Right ventricle myocardium inferior (tissue), 1 donor: ENCODE measurements at regions not wholly inside any gene's neighbourhood (a gene's known extent, or its start where the extent isn't known, plus 50 kb on each side); places are given as distances from the start of the nearest gene placed in this dataset.

ENCODE experiments used
- ATAC-seq: fragments of 200-7000 bp; cut with Tn5 transposase; one replicate; pipeline ENCODE4 v1.9.1; 2020; ENCODE audit warnings: mild to moderate bottlenecking, moderate library complexity
- DNase-seq: peaks from one replicate; pipeline ENCODE4 v3.0.0; 2021; ENCODE audit errors: missing footprints
- intact Hi-C: fragments of 100-400 bp; cut with DNase I; formaldehyde crosslinking; loops from one replicate; pipeline ENCODE4 v1.11.0; 2022
- donor health status: DM: no; HTN: yes; CAD: no; lungs with severe emphysema.

DNA sequence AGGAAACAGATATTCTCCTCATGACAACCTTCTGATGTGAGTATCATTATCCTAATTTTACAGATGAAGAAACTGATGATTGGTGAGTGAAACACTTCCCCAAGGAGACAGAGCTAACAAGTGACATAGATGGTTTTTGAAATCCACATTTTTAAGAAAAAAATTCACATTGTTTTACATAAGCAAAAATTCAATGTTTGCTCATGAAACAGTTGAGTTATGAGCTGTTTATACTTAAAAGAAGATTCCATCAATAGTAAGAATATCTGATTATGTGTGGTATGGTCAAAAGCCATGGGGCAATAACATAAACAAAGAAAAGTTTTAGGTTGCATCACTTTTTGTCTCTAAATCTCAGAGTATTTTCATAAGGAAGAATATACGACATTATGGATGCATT, 167.9 kb upstream of the PAPPA start:
- intact Hi-C loops = no loop called here
- ATAC-seq (no peak), DNase-seq (no peak)

DNA sequence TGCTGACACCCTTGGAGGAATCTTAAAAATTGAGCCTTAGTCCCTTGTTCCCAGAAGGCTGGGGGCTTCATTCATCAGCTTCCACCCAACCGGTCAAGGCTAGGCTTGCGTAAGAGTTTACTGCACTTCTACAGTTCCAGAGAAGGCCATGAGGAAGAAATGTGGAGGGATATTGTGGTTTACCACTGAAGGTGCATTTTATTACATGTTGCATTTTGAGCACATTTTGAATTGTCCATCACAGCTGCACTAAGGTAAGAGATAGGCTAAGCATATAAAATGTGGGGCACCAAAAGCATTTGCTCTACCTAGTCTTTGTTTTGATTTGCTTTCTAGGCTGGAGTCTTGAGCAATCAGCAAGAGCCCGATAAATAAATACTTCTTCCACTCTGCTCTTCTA, 167.1 kb upstream of the PAPPA start:
- DNase-seq (no peak), ATAC-seq (no peak)
- intact Hi-C loops = no loop called here

DNA sequence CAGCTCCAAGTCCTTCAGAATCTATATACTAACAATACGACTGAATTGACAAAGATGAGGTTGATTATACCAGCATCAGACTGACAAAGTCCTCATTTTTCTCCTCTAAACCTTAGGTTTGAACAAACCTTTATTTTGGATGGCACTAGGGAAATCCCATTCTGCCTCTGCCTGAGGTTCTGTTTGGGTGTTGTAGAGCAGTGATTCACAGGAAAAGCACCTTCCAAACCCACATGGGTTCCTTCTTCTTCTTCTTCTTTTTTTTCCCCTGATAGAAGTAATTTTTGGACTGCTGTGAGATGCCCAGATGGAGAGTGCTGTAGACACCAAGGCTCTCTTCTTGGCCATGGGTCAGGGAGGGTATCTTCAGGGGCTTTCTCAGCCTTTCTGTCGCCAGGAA, 164.9 kb upstream of the PAPPA start:
- DNase-seq (no peak), ATAC-seq (no peak)
- intact Hi-C loops = no loop called here

DNA sequence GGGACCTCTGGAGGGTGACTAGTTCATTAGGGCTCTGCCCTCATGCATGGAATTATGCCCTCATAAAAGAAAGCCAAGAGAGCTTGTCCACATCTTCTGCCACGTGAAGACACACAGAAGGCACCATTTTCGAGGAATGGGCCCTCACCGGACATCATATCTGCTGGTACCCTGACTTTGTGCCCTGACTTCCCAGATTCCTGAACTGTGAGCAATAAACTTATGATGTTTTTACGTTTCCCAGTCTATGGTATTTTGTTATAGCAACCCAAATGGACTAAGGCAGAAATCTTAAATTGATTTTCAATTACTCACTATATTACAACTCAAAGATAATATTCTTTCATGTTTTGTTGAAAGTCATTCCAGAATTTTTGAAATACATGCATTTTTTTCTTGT, 163.8 kb upstream of the PAPPA start:
- intact Hi-C loops = no loop called here
- no peak for DNase-seq
- ATAC-seq = no peak

DNA sequence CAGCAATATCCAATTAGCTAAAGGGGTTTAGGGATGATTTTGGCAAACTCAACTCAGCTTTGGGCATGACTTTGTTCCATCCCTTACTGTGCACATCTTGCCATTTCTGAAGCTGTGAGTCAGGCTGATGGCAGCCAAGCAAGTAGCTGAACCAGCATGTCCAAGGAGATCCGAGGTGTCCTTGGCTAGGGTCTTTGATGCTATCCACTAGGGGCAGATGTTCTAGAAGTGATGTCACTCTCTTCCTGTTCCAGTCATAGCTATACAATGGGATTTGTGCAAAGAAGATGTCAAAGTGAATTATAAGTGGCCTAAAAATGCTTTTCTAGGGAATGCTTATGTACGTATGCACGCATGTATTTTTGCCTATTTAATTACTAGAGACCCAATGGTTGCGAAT, 160.8 kb upstream of the PAPPA start:
- intact Hi-C loops = no loop called here
- ATAC-seq = no peak
- DNase-seq = no peak

DNA sequence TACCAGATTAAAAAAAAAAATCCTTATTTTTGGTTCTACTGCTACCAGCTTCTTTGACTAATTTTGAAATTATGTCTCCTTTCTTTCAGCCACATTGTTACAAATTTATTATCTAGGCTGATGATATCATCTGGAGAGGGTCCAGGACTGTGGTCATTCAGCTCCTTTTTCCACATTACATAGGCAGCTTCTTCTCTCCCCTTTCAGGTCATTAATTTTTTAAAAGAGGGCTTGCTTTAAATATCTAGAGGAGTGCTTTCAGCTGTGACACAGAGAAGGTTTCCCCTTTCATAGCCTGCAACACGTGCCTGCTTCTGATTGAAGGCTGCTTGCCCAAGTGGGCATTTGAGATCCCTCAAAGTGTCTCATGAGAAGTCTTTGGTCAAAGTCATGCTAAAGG, 155.7 kb upstream of the PAPPA start:
- DNase-seq (no peak), ATAC-seq (no peak)
- intact Hi-C loops = no loop called here

DNA sequence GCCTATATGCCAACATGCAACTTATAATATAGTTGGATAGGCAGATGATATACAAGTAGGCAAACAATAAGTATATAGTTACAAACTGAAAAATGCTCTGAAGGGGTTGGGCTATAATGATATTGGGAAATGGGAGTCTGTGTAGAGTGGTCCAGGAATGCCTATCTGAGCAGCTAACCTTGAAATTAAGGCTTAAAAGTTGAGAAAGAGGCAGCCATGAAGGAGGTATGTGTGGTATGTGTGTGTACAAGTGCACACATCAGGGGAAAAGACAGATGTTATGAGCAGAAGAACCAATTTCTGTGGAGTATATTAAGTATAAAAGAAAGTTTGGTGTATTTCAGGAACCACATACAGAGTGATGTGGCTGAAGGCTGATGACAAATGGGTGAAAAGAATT, 154.9 kb upstream of the PAPPA start:
- intact Hi-C loops = no loop called here
- no peak for DNase-seq
- ATAC-seq = no peak

DNA sequence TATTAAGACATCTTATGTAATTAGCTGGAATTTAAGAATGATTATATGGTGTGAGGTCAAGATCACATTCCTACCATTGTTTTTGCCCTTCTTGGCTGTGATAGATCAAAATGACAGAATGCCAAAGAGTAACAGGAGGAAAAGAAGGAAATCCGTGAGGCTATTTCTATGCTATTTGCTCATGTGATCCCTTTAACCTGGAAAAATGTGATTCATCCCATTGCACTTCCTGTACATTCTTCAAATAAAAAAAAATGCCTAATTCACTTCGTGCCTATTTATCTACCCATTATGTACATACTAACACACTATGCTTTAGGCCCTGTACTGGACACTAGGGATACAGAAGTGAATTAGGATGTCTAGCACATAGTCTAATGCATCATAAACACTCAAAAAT, 154.1 kb upstream of the PAPPA start:
- ATAC-seq (no peak), DNase-seq (no peak)
- intact Hi-C loops = no loop called here

DNA sequence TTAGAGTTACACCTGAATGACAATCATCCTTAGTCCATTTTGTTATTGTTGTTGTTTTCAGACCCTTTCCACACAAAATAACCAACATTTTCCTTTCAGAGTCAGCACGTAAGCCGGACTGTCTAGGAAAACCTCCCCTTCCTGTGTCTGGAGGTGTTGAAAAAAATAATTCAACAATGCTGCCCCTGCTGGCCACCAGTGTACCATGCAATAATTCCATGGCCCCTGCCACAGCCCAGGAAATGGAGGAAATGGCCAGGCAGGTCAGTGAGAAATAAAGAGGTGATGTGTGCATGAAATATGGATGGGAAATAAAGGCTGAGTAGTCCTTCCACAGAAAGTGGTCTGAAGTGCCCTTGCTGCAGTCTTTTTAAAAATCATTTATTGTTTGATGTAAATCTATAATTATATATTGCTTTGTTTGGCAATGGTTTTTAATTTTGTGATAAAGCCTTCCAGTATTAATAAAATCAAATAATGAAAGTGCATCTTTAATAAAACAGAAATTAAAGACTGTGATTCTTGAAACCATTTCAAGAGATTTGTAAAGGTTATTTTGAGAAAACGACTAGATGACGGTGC, 152.8 kb upstream of the PAPPA start:
- DNase-seq (no peak), ATAC-seq (no peak)

DNA sequence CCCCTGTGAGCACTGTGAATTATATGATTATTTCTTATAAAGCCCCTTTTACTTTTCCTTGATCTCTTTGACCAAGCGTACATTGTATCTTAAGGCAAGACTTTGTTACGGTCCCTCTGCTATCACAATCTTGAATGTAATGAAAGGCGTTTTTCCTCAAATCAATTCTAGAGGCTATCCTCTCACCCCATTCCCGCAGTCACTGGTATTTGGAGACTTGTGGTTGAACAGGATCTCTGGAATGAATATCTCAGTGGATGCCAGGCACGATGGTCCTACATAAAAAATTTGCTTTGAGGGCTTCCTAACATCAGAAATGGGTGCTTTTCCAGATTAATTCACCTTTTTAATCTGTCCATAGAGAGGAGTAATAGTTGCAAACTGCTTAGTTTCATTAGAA, 151.4 kb upstream of the PAPPA start:
- DNase-seq (no peak), ATAC-seq (no peak)
- intact Hi-C loops = loop anchor here (5.0 kb wide), 1 partner anchor 120 kb away; no protein-coding TSS in a partner anchor

More for the DNA sequence above, 152.8 kb upstream of the PAPPA start:
- intact Hi-C loops = loop anchor here (5.0 kb wide), 1 partner anchor 119 kb away; no protein-coding TSS in a partner anchor

DNA sequence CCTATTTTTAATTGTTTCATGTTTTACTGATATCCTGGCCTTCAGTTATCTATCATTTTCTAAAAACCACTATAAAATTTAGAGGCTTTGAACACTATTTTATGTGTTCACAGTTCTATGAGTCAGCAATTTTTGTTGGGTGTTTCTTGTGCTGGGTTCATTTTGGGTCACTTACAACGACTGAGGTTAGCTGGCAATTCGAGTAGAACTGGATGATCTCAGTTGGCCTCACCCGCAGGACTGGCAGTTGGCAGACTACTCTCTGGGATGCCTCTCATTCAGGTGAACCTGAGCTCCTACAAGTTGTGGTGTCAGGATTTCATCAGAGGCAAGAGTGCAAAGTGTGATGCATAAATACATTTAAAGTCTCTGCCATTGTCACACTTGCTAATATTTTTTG, 151.0 kb upstream of the PAPPA start:
- DNase-seq (no peak), ATAC-seq (no peak)
- intact Hi-C loops = loop anchor here (5.0 kb wide), 1 partner anchor 120 kb away; no protein-coding TSS in a partner anchor

DNA sequence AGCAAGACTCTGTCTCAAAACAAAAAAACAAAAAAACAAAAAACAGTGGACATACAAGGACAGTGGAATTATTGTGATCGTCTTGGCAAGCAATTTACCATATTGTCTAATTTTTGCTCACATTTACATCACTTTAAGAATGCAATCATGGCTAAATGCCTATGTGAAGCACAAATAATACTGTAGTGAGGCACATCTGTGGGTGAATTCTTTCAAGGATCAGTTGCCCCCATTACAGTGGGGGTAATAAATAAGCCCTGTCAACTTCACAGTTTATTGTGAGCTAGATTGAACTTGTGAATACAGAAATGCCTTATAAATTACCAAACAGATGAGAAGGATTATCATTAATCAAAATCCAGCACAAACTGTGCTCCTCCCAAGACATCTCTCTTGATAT, 150.2 kb upstream of the PAPPA start:
- intact Hi-C loops = loop anchor here (5.0 kb wide), 1 partner anchor 121 kb away; no protein-coding TSS in a partner anchor
- no peak for DNase-seq
- no peak for ATAC-seq

DNA sequence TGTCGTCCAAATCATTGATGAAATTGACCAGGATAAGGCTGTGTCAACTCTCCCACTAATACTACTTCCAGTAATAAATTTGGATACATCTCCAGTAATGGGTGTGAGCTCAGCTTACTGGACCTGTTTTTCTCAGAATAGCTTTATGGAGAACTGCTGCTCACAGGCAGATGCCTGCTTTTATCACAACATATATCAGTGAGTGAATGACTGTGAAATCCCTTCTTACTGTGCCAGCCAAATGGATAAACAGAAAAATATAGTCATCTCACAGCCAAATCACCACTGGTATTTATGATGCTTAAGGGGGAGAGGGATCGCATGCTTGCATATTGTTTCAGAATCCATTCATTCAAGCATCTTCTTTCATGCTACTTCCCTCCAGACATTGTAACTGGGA, 148.4 kb upstream of the PAPPA start:
- intact Hi-C loops = no loop called here

DNA sequence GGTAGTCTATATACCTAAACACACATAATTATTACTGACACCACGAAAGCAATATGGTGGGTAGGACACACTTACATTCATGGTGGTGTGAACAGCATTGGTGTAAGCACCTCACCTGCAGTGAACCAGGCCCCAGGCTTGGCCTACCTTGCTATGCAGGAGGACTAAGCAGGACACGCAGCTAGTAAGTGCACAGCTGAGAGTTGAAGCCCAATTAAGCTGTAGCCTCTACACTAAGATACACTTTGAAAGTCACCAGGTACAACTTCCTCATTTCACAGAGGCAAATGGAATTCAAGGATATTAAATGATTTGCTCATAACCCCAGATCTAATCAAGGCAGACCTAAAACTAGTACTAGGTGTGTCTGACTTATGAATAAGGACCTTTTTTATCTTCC, 145.8 kb upstream of the PAPPA start:
- no peak for DNase-seq
- intact Hi-C loops = no loop called here
- ATAC-seq = no peak

More for the DNA sequence above, 148.4 kb upstream of the PAPPA start:
- ATAC-seq (no peak), DNase-seq (no peak)

DNA sequence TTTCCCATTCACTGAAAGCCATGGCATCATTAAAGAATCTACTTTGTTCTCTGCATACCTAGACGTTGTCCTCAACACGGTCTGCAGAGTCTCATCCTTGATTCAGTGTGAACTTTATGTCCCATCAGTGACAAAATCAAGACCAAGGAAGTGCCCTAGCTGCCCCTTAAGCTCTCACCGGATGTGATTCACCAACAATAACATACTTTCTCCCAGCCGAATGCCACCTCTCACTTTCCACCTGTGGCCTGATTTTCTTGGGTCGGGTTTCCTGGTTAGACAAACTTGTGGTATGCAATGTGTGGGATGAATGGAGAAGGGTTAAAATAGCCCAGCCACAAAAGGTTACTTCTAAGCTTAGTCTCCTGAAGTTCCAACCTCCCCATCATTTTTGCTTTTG, 145.3 kb upstream of the PAPPA start:
- intact Hi-C loops = no loop called here
- ATAC-seq (no peak), DNase-seq (no peak)

DNA sequence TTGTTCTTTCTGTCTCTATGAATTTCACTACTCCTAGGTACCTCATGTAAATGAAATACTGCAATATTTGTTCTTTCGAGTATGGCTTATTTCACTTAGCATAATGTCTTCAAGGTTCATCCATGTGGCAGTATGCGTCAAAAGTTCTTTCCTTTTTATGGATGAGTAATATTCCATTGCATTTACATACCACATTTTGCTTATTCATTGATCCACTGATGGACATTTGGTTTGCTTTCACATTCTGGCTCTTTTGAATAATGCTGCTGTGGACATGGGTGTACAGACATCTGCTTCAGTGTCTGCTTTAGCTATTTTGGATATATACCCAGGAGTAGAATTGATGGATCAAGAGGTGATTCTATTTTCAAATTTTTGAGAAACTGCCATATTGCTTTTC, 144.2 kb upstream of the PAPPA start:
- ATAC-seq (no peak), DNase-seq (no peak)
- intact Hi-C loops = no loop called here

DNA sequence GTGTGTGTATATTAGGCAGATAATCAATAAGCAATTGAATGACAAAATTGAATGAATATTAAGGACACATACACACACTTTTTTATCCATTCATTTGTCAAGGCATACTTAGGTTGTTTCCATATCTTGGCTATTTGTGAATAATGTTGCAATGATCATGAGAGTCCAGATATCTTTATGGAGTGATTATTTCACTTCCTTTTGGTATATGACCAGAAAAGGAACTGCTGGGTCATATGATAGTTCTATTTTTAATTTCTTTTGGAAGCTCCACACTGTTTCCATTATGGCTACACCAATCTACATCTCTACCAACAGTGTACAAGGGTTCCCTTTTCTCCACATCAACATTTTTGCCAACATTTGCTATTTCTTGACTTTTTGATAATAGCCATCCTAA, 137.7 kb upstream of the PAPPA start:
- no peak for ATAC-seq
- DNase-seq = no peak
- intact Hi-C loops = no loop called here

DNA sequence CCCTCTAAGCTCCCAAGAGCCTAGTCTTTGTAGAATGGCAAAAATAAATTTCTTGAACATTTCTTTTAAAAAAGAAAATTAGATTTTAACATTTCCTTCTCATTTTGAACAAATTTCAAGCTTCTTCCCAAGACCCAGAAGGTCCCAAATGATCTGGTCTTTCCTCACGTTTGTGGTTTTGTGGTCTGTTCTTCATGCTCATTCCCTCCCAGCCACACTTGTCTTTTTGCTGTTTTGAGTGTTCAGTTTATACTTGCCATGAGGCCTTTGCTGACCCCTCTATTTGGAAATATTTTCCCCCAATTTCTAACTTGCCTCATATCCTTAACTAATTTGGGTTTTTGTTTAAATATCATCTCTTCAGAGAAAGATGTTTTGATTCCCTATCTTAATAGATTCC, 133.4 kb upstream of the PAPPA start:
- DNase-seq (no peak), ATAC-seq (no peak)
- intact Hi-C loops = no loop called here

DNA sequence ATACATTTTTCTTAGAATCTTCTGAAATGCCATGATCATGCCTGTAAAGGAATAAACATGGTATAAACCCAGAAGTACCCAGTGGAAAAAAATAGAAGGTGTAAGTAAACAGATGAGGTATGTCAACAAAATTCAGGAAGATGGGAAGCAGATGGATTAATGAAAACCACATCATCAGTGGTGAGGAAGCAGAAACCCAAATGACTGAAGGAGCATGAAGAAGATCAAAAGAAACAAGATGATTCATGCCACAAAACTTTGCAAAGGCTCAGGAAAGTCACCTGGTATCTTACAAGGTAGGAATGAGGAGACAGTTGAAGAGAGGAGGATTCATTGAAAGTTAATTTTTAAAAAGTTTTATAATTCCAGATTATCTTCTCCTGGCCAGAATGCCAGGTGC, 132.8 kb upstream of the PAPPA start:
- DNase-seq (no peak), ATAC-seq (no peak)
- intact Hi-C loops = no loop called here

DNA sequence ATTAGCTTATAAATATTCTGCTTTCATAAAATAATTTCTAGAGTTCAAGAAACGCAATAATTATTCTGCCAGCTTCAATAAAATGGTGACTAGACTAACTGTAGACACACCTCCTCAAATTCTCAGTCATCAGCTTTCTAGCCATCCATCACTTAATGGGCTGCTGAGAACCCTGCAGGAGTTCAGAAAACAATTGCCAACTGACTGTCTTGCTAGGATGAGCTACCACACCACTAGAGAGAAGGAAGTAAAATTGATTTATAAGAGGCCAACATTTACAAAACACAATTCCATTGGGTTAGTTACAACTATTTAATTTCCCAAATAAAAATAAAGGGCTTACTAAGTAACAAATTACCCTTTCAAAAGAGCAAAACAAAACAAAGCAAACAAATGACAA, 126.5 kb upstream of the PAPPA start:
- no peak for DNase-seq
- intact Hi-C loops = no loop called here
- no peak for ATAC-seq

DNA sequence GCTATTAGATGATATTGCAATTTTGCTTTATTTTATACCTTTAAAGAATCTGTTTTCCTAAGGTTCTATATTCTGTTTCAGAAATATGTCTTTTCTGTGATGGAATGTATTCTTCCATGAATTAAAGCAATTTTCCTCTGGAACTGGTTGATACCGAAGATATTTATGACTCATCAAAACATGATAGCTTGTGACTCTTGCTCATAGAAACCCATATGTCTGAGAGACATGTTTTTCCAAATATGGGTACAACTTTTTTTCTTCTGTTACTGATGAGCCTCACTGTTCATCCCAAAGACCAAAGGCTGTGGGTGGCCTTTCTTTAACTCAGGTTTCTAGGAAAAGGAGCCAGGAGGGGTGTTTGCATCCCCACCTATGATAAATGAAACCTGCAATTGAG, 126.1 kb upstream of the PAPPA start:
- no peak for ATAC-seq
- DNase-seq = no peak
- intact Hi-C loops = no loop called here
